Activated CD4-positive, alpha-beta T cell treated with anti-CD3 and anti-CD28 coated beads, Interleukin-2, amount 50 U/mL, for 16 hours (primary cell): ENCODE measurements at regions not wholly inside any gene's neighbourhood (a gene's known extent, or its start where the extent isn't known, plus 50 kb on each side); places are given as distances from the start of the nearest gene placed in this dataset.
A peak's percentile ranks its signal among the peaks of the same experiment; 100 is the strongest.

ENCODE experiments used
- DNase-seq: peaks from one replicate; pipeline ENCODE4 v3.0.0-alpha.2; 2020

- DNase-seq = peak; percentile 10
Observed at GRCh38 chr18:73670524-73670923, 477.1 kb downstream of the FBXO15 start.

GRCh38 chr18:73670039-73670438, 477.6 kb downstream of the FBXO15 start:
- no peak for DNase-seq

GRCh38 chr18:73669297-73669696, 478.3 kb downstream of the FBXO15 start:
- no peak for DNase-seq

- DNase-seq = no peak
Observed at GRCh38 chr18:73668051-73668450, 479.6 kb downstream of the FBXO15 start.

- DNase-seq = no peak
Observed at GRCh38 chr18:73666772-73667171, 480.9 kb downstream of the FBXO15 start.

- no peak for DNase-seq
Observed at GRCh38 chr18:73664896-73665295, 482.7 kb downstream of the FBXO15 start.

GRCh38 chr18:73663581-73663980, 484.1 kb downstream of the FBXO15 start:
- DNase-seq = no peak

GRCh38 chr18:73662421-73662820, 485.2 kb downstream of the FBXO15 start:
- DNase-seq = no peak

GRCh38 chr18:73660931-73661856, 486.4 kb downstream of the FBXO15 start:
- no peak for DNase-seq

- DNase-seq = no peak
Observed at GRCh38 chr18:73656691-73657090, 490.9 kb downstream of the FBXO15 start.

- no peak for DNase-seq
Observed at GRCh38 chr18:73653827-73654226, 493.8 kb downstream of the FBXO15 start.

- no peak for DNase-seq
Observed at GRCh38 chr18:73653251-73653650, 494.4 kb downstream of the FBXO15 start.

GRCh38 chr18:73647391-73647790, 500.2 kb downstream of the FBXO15 start:
- DNase-seq = no peak

- no peak for DNase-seq
Observed at GRCh38 chr18:73646772-73647171, 500.9 kb downstream of the FBXO15 start.

- no peak for DNase-seq
Observed at GRCh38 chr18:73646196-73646595, 501.4 kb downstream of the FBXO15 start.

- DNase-seq = no peak
Observed at GRCh38 chr18:73645160-73645715, 502.4 kb downstream of the FBXO15 start.

GRCh38 chr18:73639788-73640187, 507.8 kb downstream of the FBXO15 start:
- no peak for DNase-seq

- DNase-seq = no peak
Observed at GRCh38 chr18:73638709-73639108, 508.9 kb downstream of the FBXO15 start.

GRCh38 chr18:73636355-73636754, 511.3 kb downstream of the FBXO15 start:
- DNase-seq = no peak

GRCh38 chr18:73626859-73627258, 520.8 kb downstream of the FBXO15 start:
- no peak for DNase-seq

- DNase-seq = no peak
Observed at GRCh38 chr18:73626221-73626620, 521.4 kb downstream of the FBXO15 start.

- no peak for DNase-seq
Observed at GRCh38 chr18:73621091-73621490, 526.5 kb downstream of the FBXO15 start.

GRCh38 chr18:73617981-73618380, 529.7 kb downstream of the FBXO15 start:
- DNase-seq = no peak

- no peak for DNase-seq
Observed at GRCh38 chr18:73615506-73615905, 532.1 kb downstream of the FBXO15 start.

GRCh38 chr18:73614812-73615211, 532.8 kb downstream of the FBXO15 start:
- no peak for DNase-seq
